NCI-H510A (cell line): ENCODE measurements at regions not wholly inside any gene's neighbourhood (a gene's known extent, or its start where the extent isn't known, plus 50 kb on each side); places are given as distances from the start of the nearest gene placed in this dataset.
A peak's percentile ranks its signal among the peaks of the same experiment; 100 is the strongest.

ENCODE experiments used
- DNase-seq: peaks from one replicate; lab custom pipeline; 2025; lab: John Stamatoyannopoulos, UW

GRCh38 chr18:27695052-27695451, 481.9 kb downstream of the CDH2 start:
- no peak for DNase-seq

GRCh38 chr18:27688581-27688980, 488.3 kb downstream of the CDH2 start:
- DNase-seq, result no peak

DNA sequence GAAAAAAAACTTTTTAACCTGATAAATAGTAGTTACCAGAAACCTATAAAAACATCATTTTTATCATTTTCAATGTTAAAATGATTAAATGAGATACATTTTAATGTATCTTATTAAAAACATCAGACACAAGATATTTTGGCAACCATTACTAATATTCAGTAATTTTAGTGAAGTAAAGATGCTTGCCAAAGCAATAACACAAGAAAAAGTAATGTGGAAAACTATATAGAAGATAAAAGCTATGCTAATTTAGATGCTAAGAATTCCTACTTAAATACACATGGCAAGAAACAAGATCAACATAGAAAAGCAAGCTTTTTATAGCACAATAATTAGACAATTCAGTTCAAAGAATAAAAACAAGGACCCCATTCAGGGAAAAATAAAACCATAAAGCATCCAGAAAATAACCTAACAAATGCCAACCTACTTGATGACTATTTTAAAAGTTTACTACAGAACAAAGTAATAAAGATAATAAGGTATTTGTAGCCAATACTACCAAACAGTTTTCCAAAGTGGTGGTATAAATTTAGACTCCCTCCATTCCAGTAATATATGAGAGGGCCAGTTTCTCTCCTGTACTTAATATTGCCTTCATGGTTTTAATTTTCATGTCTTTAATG, 489.5 kb downstream of the CDH2 start:
- DNase-seq, result no peak

GRCh38 chr18:27685807-27686412, 491.0 kb downstream of the CDH2 start:
- peak; percentile 39 for DNase-seq

- DNase-seq, result no peak
Observed at GRCh38 chr18:27685091-27685490, 491.8 kb downstream of the CDH2 start.

- no peak for DNase-seq
Observed at GRCh38 chr18:27674411-27674810, 489.3 kb upstream of the CHST9 start.

GRCh38 chr18:27673861-27674260, 488.8 kb upstream of the CHST9 start:
- DNase-seq, result no peak

GRCh38 chr18:27668158-27668557, 483.1 kb upstream of the CHST9 start:
- no peak for DNase-seq

- no peak for DNase-seq
Observed at GRCh38 chr18:27667064-27667463, 482.0 kb upstream of the CHST9 start.

DNA sequence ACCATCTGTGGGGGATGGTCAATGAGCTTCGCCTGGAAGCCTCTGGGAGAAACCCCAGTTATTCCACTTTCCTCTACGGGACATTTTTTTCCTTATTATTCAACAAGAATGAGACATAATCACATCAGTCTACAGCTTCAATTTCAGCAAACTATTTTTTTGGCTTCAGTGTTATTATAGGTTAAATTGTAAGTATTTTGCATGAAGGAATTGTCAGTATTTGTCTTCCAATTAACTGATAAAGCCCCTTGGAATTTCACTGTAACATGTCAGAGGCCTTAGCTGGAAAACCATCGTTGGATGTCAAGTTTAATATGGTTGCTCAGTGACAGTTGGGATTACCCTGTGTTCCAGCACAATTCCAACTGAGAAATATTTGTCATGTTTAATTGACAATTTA, 480.9 kb upstream of the CHST9 start:
- DNase-seq, result no peak

GRCh38 chr18:27665264-27665799, 480.2 kb upstream of the CHST9 start:
- DNase-seq, result no peak

GRCh38 chr18:27662949-27663348, 477.8 kb upstream of the CHST9 start:
- DNase-seq, result no peak

GRCh38 chr18:27662537-27662936, 477.4 kb upstream of the CHST9 start:
- no peak for DNase-seq

DNA sequence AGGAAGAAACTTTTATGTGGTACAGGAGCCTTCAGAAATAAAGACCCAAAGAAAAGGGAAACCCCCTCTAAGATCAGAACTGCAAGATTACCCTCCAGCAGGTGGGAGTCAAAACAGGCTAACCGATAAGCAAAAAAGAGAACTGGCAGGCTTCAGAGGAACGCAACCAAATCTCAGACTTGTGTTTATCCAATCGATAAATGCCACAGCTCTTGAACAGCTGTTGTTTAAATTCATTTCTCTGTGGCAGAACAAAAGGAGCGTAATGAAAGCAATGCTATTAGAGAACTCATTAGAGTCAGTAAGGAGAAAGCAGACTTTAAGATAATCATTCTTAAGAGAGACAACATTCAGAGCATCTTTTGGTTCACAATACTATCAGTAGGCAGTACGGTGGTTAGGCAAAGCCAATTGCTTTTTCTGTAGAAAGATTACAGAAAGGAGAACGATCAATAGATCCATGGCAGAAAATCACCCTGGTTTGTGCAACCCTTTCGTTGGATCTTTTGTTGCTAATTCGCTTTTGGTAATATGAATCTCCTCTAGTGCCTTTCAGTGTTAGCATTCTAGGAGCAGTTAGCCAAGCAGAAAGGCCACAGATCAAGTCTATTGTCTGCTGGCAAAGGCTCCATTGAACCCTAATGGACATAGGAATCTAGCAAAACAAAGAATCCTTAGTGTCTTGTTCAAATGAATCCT, 476.4 kb upstream of the CHST9 start:
- DNase-seq, result no peak

DNA sequence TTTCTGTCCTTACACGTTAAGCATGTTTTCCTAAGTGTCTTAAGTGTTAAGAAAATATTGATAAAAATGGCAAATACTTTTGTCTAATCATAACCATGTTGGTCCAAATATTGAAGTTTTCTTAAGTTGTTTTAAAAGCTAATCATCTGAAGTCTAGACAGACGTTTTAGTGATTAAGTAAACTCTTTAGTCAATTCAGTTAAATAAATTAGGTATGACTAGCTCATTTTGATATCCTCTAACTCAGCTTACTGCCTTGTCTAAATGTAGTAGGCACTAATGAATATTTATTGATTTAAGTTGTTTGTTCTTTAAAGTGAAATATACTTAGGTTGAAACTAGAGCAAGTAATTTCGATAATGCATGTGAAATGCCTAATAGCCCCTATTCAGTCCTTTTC, 471.8 kb upstream of the CHST9 start:
- no peak for DNase-seq

GRCh38 chr18:27656167-27656778, 471.2 kb upstream of the CHST9 start:
- DNase-seq, result no peak

- DNase-seq, result no peak
Observed at GRCh38 chr18:27653247-27653646, 468.1 kb upstream of the CHST9 start.

DNA sequence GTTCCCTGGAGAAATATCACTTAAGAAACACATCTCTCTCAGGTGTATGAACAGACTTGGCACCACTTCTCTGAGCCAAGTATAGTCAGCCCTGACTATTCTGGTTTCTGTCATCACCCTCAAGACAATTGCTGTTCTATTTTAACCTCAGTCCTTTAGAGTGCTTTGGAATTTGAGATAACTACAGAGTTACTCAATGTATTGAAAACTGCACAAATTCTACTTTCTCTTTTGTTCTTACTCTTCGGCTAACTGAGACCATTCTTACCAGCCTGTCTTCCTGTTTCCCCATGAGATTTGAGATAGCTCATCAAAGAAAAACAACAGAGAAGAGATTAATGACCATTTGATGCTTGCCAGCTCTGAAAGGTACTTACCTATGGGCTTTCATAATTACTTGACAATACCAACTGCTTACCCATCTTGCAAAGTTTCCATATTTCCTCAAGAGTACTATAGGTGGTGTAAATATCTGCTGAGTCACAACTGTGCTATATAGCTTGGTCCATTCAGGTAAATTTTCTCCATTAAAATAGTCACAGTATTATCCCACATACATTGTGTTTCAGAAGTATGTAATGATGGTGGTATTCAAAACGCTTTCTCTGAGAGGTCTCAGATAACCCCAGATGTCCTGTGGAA, 467.5 kb upstream of the CHST9 start:
- DNase-seq, result no peak

DNA sequence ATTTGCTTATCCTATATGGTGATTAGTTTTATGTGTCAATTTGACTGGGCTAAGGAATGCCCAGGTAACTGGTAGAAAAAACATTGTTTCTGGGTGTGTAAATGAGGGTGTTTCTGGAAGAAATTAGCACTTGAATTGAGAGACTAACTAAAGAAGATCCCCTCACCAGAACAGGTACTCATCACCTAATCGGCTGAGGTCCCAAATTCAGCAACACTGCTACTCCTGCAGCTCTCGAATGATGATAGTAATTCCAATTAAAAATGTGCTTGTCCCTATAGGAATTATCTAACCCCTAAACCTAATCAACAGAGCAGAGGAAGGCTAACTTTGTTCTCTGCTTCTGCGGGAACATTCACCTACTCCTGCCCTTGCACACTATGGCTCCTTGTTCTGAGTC, 464.5 kb upstream of the CHST9 start:
- no peak for DNase-seq

- DNase-seq, result no peak
Observed at GRCh38 chr18:27645929-27646328, 460.8 kb upstream of the CHST9 start.

DNA sequence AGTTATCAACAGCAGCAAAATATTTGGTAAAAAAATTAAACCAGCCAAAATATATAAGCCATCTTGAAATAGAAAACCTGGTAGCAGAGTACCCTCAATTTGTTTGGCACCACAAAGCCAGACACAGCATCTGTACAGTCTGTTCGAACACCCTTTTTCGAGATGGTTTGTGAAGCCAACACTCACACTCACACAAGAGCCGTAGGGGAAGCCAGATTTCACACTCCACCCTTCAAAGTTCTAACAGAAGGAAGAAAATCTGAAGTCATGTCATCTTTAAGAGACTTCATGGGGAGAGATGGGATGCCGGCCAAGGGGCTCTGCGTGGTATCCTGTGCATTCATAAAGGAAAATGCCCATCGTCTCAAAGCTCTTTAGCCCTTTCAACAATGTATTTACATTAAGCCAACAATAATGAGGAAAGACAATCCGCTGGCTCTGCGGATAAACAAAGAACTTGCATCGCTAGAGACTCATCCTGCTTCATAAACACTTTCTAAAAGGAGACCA, 451.5 kb upstream of the CHST9 start:
- no peak for DNase-seq

- no peak for DNase-seq
Observed at GRCh38 chr18:27632706-27633105, 447.6 kb upstream of the CHST9 start.
